ENCODE measurements at regions not wholly inside any gene's neighbourhood (a gene's known extent, or its start where the extent isn't known, plus 50 kb on each side); places are given as distances from the start of the nearest gene placed in this dataset.
A peak's percentile ranks its signal among the peaks of the same experiment; 100 is the strongest.
"Not testable (repeated sequence)": the region's sequence is repeated elsewhere in the genome, so short reads cannot be mapped to it uniquely, and the experiment has no call there.

DNA sequence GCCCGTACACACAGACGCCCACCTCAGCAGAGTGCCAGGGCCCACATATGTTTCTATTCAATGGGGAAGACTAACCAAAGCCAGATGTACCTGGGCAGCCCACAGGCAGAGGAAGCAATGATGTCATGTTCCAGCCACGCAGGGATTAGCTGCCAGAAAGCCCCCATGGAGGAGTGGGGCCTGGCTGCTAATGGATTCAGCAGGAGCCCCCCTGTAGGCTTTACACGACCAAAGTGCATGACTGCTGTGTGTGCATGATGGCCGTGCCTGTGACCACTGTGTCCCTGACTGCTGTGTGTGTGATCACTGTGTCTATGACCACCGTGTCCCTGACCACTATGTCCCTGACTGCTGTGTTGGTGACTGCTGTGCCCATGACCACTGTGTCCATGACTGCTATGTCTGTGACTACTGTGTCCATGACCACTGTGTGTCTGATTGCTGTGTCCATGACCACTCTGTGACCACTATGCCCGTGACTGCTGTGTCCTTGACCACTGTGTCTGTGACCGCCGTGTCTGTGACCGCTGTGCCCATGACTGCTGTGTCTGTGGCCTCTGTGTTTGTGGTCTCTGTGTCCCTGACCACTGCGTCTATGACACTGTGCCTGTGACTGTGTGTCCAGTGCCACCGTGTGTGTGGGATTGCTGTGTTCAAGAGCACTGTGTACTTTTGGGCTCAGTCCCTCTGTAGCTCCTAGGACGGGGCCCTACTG, 409.3 kb downstream of the RPS24 start:
- no peak for DNase-seq

DNA sequence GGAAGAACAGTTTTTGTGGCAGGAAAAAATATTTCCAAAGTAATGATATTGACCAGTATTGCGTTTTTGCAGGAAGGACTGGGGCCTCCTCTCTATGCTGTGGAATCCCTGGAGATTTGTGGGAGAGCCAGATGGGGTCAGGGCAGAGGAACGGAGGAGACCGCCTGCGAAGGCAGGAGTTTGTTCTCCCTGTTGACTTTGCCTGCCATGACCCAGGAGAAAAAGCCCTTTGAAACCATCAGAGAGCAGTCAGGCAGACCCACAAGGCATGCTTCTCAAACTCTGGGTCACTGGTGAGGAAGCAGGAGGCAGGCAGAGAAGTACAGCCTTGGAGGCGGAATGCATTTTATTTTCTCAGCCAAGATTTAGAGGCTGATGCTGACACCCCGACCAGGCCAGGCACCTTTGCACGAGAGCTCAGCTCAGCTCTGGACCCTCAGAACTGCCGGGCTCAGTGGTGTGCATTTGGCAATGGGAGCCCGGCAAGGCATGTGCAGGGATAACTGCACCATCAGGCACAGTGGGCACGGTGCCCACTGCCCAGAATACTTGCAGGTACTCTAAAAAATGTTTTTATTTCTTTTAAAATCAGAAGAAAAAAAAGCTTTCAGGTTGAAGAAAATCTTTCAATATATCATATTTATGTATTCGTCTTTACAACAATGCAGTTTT, 410.4 kb downstream of the RPS24 start:
- DNase-seq, result no peak

- not testable (repeated sequence) for DNase-seq
Observed at GRCh38 chr10:78444741-78445140, 411.1 kb downstream of the RPS24 start.

DNA sequence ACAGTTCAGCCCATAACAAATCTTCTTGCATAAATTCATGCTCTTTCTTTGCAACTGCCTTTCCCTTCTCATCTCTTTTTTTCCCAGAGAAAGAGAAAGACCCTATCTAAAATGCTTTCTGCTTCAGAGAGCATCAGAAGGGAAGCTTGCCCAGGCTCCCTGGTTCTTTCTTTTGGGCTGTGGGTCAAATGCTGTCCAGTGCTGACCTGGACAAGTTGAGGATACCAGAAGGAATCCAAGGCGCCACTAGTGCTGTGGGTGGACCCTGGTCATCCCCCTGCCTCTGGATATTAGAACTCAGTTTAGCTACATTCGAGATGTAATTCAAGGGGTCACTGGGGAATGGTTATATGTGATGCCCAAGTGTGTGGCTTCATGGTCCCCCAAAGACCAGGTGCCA, 411.6 kb downstream of the RPS24 start:
- no peak for DNase-seq

DNA sequence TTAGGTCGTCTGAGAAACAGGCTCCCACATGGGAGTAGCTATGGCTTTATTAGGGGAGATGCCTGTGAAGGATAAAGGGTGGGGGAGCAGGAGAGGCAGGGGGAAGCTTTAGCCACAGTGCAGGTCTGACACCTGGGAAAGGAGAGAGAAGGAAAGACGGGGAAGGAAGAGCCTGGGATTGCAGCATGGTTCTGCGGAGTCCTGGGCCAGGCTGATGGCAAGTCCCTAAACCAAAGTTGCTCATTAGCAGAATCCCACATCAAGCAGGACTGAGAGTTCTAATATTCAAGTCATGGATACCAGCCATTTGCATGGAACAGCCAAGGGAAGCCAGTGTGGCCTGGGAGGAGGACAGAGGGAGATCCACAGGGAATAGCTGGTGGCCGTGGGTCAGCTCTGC, 414.8 kb downstream of the RPS24 start:
- no peak for DNase-seq

- no peak for DNase-seq
Observed at GRCh38 chr10:78448994-78449418, 415.3 kb downstream of the RPS24 start.

DNA sequence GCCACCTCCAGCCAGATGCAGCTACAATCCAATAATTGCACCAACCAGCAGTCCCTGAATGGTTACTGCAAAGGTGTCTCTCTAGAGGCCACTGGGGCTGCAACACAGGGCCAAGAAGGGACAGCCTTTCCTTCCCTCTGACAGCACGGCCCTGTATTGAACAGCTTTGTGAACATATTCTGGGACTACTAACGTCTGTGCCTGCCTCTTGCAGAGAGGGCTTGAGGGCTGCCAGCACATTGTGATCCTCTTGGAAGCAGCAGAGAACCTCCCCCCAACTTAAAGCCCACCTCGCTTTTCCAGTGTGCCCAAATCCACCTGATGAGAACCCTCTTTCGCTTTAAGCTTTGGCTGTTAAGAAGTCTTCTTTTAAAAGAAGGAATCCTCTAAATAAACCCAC, 415.9 kb downstream of the RPS24 start:
- no peak for DNase-seq

DNA sequence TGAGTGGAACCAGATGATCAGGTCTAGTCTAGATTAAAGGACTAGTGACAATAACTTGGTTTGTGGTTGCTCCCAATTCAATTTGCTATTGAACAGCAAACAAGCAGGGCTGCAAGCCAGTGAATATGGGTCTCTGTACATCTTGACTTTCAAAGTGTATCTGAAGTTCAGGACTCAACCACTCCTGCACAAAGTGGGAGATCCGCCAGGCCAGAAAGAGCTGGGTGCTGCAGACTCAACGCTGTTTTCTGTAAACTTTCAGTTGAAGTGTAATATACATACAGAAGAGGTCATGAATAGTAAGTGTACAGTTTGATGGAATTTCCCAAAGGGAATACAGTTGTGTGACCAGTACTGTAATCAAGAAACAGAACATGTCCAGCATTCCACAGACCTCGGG, 416.6 kb downstream of the RPS24 start:
- no peak for DNase-seq

GRCh38 chr10:78450807-78451485, 417.3 kb downstream of the RPS24 start:
- DNase-seq, result no peak

GRCh38 chr10:78451592-78451991, 417.9 kb downstream of the RPS24 start:
- DNase-seq, result peak; percentile 39

- DNase-seq, result no peak
Observed at GRCh38 chr10:78454123-78454645, 420.5 kb downstream of the RPS24 start.

DNA sequence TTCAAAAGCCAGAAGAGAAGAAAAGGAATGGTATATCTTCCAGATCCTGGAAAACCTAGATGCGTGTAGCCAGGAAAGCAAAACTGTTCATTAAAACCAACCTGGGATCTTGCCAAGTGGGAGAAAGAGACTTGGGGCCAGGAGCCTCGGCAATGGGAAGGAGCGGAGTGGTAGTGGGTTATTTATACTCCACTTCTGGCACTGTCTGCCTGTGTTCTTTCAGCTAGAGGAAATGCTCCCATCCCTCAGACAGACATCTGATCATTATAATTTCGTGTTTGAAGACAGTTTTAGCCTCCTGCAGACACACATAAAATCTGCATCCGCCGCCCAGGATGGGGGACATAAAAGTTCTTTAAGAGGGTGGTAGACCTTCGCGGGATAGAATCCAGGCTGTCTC, 421.6 kb downstream of the RPS24 start:
- no peak for DNase-seq

GRCh38 chr10:78455811-78456210, 422.1 kb downstream of the RPS24 start:
- DNase-seq, result no peak

GRCh38 chr10:78456649-78457400, 423.2 kb downstream of the RPS24 start:
- DNase-seq, result no peak

- no peak for DNase-seq
Observed at GRCh38 chr10:78457804-78458482, 424.3 kb downstream of the RPS24 start.

GRCh38 chr10:78458983-78459638, 425.4 kb downstream of the RPS24 start:
- DNase-seq, result no peak

DNA sequence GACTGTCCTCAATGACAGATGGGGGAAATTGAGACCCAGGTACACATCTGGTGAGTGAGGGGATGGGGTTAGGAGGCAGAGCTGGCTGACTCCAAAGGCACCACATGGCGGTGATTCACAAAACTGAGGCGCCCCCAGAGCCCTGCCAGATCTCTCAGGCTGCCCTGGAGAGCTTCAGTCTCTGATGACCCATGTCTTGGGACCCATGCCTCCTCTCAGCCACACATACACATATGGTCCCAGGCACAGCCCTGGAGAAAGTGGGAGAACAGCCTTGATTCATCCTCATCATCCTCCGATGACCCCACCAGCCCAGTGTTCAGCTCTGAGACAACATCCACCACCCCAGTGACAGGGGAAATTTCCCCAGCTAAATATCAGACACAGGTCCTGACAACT, 426.0 kb downstream of the RPS24 start:
- DNase-seq, result no peak

- no peak for DNase-seq
Observed at GRCh38 chr10:78460204-78460603, 426.5 kb downstream of the RPS24 start.

DNA sequence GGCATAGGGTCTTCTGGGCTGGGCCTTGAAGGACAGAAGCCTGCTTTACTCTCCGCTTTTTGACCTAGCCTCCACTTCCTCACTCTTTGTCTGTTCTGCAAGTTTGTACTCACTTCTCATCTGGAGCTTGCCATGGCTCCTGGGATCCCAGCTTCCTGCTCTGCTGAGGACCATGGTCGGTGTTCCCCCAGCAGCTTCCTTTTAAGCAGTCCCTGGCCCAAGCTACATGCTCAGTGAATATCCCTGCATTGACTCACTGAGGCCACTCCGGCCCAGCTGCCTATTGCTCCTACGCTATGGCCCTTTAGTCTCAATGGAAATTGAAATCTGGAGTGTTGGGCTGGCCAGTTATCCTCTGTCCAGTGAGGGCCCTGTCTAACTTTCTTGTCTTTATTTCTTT, 427.7 kb downstream of the RPS24 start:
- DNase-seq, result no peak

DNA sequence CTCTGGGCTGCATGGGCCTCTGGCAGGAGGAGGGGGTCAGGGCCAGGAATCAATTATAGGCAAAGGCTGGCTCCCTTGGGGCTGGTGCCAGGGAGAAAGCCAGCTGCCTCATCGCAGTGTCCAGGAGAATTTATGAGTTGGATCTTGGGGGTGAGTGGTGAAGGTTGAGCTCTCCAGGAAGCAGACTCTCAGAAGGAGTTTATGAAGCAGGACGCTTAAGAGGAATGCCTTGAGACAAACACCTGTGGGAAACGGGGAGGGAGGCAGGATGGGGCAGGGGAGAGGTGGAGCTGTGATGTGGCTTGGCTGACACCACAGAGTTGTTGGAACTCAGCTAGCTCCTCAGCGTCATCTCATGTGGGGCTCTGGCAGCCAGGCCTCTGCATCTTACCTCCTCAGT, 428.5 kb downstream of the RPS24 start:
- no peak for DNase-seq

- DNase-seq, result no peak
Observed at GRCh38 chr10:78462726-78463228, 429.1 kb downstream of the RPS24 start.

All from NCI-H1694 (cell line).